ENCODE measurements at regions not wholly inside any gene's neighbourhood (a gene's known extent, or its start where the extent isn't known, plus 50 kb on each side); places are given as distances from the start of the nearest gene placed in this dataset.

- intact Hi-C loops (cut with DNase I) = no loop called here
- no peak for ATAC-seq
- DNase-seq = no peak
These were observed 401.6 kb downstream of the COG6 start for GRCh38 chr13:40056898-40057619.

DNA sequence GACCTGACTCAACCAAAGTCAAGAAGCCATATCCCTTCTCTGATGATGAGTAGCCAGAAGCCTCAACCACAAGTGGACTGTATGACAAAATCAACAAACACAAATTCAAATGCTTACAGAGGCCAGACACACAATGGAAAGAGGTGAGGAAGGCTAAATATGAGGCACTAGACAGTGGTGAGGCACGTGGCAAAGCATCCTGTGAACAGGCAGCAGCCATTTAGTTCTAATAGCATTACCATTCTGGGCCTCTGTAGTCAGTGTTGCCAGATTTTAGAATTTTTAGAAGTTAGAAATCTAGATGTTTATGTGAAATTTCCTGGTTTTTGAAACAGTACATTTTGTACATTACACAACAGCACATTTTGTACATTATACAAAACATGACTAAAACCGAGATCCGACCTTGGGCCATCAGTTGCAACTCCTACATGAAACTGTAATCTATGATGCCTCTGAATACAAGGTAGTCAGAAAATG lies 403.3 kb downstream of the COG6 start:
- no peak for ATAC-seq
- DNase-seq = no peak
- intact Hi-C loops (cut with DNase I) = no loop called here

DNA sequence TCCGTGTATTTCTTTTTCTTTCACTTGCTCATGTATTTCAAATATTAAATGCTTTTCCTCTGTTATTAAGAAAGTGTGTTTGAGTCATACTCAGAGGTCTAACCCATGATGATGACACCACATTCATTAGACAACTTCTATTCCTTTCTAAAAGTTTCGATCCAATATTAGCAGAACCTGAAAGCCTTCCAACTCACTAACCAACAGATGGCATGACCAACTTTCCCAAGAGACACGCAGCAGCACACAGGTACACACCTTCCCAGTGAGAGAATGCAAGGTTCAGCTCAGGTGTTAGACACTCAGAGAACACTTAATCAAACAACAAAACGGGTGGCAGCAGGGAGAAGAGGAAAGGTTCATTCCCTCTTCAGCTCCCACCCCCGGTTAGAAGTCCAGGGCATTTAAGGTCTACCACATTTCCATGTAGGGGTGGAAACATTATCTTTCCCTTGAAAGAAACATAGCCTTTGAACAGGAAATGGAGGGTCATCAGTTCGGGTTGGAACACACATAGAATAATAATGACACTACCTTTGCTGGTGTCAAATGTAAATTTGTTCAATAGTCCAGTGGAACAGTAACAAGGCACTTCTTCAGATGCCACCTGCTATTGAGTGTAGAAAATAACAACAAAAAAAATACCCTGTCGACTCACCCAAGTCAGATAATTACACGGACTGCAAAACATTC lies 404.2 kb downstream of the COG6 start:
- no peak for ATAC-seq
- intact Hi-C loops (cut with DNase I) = no loop called here
- DNase-seq = no peak

GRCh38 chr13:40060296-40061007 lies 405.0 kb downstream of the COG6 start:
- intact Hi-C loops (cut with DNase I) = no loop called here
- DNase-seq (peak; percentile 52), ATAC-seq (peak in 1 of 2 donors; percentile 87)

- ATAC-seq = no peak
- intact Hi-C loops (cut with DNase I) = no loop called here
These were observed 406.3 kb downstream of the COG6 start for GRCh38 chr13:40061466-40062450.

DNA sequence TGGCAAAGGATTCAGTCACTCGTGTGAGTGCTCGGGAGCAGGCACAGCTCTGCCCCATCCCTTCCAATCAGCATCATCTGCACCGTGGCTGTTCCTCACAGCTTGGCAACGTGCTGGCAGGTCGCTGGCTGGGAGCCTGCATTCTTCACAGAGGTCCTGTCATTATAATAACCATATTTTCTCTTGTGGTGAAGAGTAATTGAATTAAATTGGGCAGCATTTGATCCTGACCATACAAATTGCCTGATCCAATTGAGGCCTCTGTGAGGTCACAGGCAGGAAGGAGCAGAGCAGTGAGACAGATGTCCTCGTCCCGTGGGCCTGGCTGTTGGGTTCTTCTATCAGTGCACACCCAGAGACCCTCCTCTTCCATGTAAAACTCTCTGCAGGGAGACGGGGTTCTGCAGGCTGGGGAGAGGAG lies 407.8 kb downstream of the COG6 start:
- ATAC-seq = peak in 1 of 2 donors; percentile 12
- no peak for DNase-seq
- intact Hi-C loops (cut with DNase I) = no loop called here

More at GRCh38 chr13:40061466-40062450, 406.3 kb downstream of the COG6 start:
- no peak for DNase-seq

DNA sequence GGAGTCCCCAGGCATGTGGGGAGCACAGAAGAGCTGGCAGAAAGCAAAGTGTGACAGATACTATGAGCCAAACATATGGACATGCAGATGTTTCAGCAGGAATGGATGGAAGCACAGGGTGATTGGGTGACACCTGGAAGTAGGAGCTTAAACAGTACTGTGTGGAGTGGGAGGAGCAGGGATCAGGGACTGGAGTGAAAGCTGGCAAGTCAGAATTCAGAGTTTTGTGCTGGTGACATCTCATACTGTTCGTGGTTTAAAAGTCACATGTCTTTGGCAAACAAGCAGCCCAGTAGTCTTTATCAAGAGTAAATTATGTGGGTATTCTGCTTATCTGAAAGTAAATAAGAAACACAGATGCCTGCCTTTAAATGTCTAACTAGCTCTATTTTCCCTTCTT lies 408.2 kb downstream of the COG6 start:
- intact Hi-C loops (cut with DNase I) = no loop called here
- ATAC-seq (no peak), DNase-seq (no peak)

DNA sequence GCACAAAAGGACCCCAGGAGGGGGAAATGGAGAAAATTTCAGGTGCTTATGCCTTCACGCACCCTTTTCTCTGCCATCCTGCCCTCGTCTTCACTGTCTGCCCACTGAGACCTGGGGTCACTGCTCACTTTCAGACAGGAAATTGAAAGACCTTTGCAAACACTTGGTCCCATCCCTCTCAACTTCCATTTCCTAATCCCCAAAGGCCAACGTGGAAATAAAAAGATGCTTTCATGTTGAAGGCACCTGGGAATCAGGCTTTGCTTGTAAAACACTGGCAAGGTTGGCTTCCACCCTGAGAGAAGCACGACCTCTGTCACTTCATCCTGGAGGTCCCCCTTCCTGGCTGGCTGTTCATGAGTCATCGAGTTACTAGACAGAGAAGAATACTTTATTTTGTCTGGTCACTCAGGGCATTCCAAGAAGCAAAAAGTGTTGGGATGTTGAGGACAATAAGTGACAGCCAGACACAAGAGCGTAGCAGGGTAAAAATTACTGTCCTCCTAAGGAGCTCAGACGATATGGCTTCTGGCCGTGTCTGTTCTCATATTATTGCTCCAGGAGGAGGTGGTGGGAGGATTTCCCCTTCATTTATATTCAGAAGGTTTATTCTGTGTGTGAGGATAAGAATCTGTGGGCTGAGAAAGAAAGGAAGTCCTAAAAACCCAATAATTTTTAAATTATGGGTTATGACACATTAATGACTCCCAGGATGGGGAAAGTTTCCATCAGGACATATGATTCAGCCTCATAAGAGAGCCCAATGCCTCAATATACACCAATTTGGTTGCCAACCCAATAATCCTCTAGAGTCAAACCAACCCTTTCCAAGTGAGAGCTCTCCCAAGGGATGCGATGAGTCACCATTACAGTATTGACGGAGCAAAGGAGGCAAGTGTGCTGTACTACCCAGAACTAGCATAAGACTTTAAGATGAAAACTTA lies 409.0 kb downstream of the COG6 start:
- ATAC-seq = peak in 1 of 2 donors; percentile 10
- no peak for DNase-seq
- intact Hi-C loops (cut with DNase I) = no loop called here

DNA sequence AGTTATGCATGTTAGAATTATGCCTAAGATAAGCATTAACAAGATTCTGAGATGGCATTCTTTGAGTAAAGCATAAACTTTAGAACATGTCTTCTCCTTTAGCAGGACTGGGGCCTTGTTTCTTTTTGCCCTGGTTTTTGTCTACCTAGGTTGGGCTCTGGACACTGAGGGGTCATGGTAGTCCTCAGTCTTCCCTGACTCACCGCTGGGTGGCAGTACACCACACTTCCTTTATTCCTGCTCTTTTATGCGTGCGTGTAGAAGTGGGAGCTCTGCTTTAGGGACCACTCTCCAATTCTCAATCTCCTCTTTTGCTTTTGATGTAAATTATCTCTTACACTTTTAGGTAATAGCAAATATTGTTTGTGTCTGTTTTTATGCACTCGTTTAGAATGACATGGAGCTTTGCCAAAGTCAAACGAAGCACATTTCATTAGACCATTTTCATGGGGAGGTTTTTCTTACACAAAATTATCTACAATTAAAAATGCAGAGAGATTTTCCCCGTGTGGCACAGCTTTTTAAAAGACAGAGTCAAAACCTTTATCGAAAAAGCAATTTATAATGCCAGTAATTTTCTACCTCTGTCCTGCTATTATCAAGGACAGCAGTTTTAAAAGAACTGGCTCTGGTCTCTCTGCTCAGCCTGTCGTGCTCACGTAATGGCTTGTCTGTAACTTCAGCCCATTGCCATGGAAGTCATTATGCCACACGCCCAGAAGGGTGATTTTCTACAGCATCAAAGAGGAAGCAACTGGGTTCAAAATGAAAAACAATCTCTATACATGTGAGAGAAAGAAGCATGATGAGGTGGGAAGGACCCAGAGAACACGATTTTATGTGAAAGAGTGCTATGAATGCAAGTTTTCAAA lies 413.9 kb downstream of the COG6 start:
- ATAC-seq (peak; percentile 92 to 96), DNase-seq (peak; percentile 81)
- intact Hi-C loops (cut with DNase I) = loop anchor here (2.0 to 10.0 kb wide), 3 partner anchors 513 to 615 kb away; no protein-coding TSS in a partner anchor

DNA sequence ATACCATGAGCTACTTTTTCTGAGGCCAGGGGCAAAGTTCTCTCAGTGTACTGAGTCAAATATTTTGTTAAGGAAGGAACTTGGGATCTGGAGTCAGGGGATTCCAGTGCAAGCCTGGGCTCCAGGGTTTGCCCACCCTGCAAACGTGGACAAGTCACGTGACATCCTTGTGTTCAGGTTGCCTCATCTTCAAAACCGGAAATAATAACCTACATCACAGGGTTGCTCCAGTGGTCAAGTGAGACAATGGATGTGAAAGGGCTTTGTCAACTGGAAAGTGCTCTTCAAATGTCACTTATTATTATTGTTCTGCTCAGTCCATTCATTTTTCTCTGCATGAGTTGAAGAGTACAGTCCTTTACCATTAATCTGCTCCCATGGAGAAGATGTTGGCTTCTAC lies 414.9 kb downstream of the COG6 start:
- ATAC-seq (no peak), DNase-seq (no peak)
- intact Hi-C loops (cut with DNase I) = loop anchor here (2.0 to 10.0 kb wide), 3 partner anchors 512 to 614 kb away; no protein-coding TSS in a partner anchor

- DNase-seq (peak; percentile 37), ATAC-seq (no peak)
- intact Hi-C loops (cut with DNase I) = loop anchor here (5.0 to 10.0 kb wide), 2 partner anchors 510 to 612 kb away; no protein-coding TSS in a partner anchor
These were observed 417.2 kb downstream of the COG6 start for GRCh38 chr13:40072663-40073120.

- DNase-seq = no peak
These were observed 418.9 kb downstream of the COG6 start for GRCh38 chr13:40074338-40074737.

GRCh38 chr13:40075281-40075680 lies 419.8 kb downstream of the COG6 start:
- intact Hi-C loops (cut with DNase I) = loop anchor here in 1 of 2 donors (10.0 kb wide), 1 partner anchor 610 kb away; no protein-coding TSS in a partner anchor
- no peak for ATAC-seq
- DNase-seq = no peak

More at GRCh38 chr13:40074338-40074737, 418.9 kb downstream of the COG6 start:
- ATAC-seq = peak; percentile 53 to 64
- intact Hi-C loops (cut with DNase I) = loop anchor here (5.0 to 10.0 kb wide), 2 partner anchors 508 to 610 kb away; no protein-coding TSS in a partner anchor

DNA sequence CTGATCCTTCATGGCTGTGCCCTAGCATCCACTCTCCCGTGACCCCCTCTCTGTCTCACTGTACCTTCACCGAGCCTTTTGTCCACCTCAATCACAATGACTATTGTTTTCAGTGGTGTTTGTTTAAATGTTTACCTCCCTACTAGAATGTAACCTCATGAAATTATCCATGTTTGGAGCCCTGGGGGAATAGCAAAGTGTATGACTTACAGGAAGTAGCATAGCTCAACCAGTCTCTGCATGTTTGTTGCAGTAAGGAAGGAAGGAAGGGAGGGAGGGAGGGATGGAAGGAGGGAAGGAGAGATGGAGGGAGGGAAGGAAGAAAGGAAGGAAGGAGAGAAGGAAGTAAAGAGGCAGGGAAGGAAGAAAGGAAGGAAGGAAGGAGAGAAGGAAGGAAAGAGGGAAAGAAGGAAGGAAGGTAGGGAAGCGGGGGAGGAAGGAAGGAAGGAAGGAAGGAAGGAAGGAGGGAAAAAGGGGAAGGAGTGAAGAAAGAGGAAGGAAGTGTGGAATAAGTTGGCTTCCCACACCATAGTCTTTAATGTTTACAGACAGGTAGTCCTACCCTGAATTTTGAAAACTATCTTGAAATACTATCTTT lies 421.4 kb downstream of the COG6 start:
- intact Hi-C loops (cut with DNase I) = loop anchor here in 1 of 2 donors (10.0 kb wide), 1 partner anchor 608 kb away; no protein-coding TSS in a partner anchor
- DNase-seq (no peak), ATAC-seq (no peak)

DNA sequence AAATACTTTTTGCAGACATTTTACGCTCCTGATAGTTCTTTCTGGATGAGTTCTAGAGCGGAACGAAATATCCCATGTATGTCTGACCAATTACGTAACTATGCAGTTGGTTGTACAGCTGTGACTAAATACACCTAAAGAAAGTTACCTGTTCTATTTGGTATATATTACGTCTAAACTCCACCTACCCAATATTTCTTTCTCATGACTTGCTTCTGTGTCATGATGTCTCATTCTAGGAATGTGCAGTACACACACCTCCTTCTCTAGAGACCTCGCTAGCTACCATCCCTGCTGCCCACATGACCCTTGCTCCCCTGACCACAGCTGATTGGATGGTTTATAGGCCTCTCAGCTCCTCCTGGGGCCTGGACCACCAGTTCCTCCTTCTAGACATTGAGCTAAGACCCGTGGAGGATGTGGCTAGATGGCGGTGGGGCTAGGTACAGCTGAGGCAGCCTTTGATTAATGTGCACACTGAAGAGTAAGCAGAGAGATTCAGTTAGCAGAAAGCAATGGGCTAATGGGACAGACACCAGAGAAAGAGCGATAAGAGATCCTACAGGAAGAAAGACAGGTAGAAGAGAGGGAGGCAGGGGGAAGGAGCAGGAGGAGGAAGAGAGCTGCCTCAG lies 422.1 kb downstream of the COG6 start:
- DNase-seq = no peak
- intact Hi-C loops (cut with DNase I) = loop anchor here in 1 of 2 donors (10.0 kb wide), 1 partner anchor 607 kb away; no protein-coding TSS in a partner anchor

More for the DNA sequence above, 422.1 kb downstream of the COG6 start:
- ATAC-seq = no peak

All from left cardiac atrium (tissue), 4 donors.